ENCODE measurements at regions not wholly inside any gene's neighbourhood (a gene's known extent, or its start where the extent isn't known, plus 50 kb on each side); places are given as distances from the start of the nearest gene placed in this dataset.

- no peak overlapping the region for H3K56ac ChIP-seq (ENCODE audit: insufficient read length, low read depth, low read length)
- H3K23me2 ChIP-seq (ENCODE audit: insufficient read length, low read depth, low read length, poor library complexity, severe bottlenecking): no peaks in the 10 kb centered on the region
- H4K8ac ChIP-seq (replicated peaks; ENCODE audit: insufficient read length, low read depth, low read length): no peak overlapping the region
- H4K20me1 ChIP-seq (ENCODE audit: control insufficient read depth, insufficient read depth, insufficient read length): no peaks in the 10 kb centered on the region
- TF ChIP-seq, protein P1, sequence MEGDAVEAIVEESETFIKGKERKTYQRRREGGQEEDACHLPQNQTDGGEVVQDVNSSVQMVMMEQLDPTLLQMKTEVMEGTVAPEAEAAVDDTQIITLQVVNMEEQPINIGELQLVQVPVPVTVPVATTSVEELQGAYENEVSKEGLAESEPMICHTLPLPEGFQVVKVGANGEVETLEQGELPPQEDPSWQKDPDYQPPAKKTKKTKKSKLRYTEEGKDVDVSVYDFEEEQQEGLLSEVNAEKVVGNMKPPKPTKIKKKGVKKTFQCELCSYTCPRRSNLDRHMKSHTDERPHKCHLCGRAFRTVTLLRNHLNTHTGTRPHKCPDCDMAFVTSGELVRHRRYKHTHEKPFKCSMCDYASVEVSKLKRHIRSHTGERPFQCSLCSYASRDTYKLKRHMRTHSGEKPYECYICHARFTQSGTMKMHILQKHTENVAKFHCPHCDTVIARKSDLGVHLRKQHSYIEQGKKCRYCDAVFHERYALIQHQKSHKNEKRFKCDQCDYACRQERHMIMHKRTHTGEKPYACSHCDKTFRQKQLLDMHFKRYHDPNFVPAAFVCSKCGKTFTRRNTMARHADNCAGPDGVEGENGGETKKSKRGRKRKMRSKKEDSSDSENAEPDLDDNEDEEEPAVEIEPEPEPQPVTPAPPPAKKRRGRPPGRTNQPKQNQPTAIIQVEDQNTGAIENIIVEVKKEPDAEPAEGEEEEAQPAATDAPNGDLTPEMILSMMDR (conservative IDR thresholded peaks at IDR 0.05): no peak
- no peaks in the 10 kb centered on the region for H3K79me1 ChIP-seq (ENCODE audit: insufficient read depth, low read depth, low read length, poor library complexity, severe bottlenecking)
- no peak overlapping the region for H3K4me2 ChIP-seq (ENCODE audit: insufficient read depth, insufficient read length, low read length)
- no peak overlapping the region for H2AK5ac ChIP-seq (ENCODE audit: insufficient read length, low read length)
- H3K4me1 ChIP-seq (ENCODE audit: insufficient read depth, low read length): no peaks in the 10 kb centered on the region
- no CpG with 5 or more reads among the region's 2 CpGs for WGBS (ENCODE audit: extremely low coverage, insufficient read length, low lambda C conversion rate)
- no peak overlapping the region for H2BK15ac ChIP-seq (ENCODE audit: low read depth, low read length)
- H4K5ac ChIP-seq (ENCODE audit: insufficient read length, low read depth, low read length): no peak overlapping the region
- Mint-ChIP-seq H3K9me3 (peaks cover 0 to 41% of the 10 kb centered on the region in 2 experiments; a peak in 2 of 5 replicates), H3K4me1 (no peaks in the 10 kb centered on the region), H3K4me3 (no peak overlapping the region), H3K27ac (no peak overlapping the region), H3K27me3 (ENCODE audit: low read depth) (no peaks in the 10 kb centered on the region; the same call in 1 of the 2 replicates), H3K36me3 (ENCODE audit: insufficient read depth in 1 of 3, low read depth in 3 of 3) (no peaks in the 10 kb centered on the region)
- no peak overlapping the region for H3K4ac ChIP-seq (ENCODE audit: low read depth, low read length)
- H3K27me3 ChIP-seq (ENCODE audit: insufficient read depth, low read length): no peaks in the 10 kb centered on the region
- H4K91ac ChIP-seq (ENCODE audit: insufficient read length, low read depth, low read length): no peak overlapping the region
- no peak overlapping the region for H2AFZ ChIP-seq (ENCODE audit: low read length)
- no peaks in the 10 kb centered on the region for H3K79me2 ChIP-seq (ENCODE audit: insufficient read depth, low read length)
- H3K14ac ChIP-seq (ENCODE audit: insufficient read depth, low read length): no peak overlapping the region
- no peak overlapping the region for H2BK20ac ChIP-seq (ENCODE audit: low read depth, low read length, poor library complexity, severe bottlenecking)
- no peaks in the 10 kb centered on the region for H3K9me3 ChIP-seq (ENCODE audit: control insufficient read depth, low read depth, low read length)
- H3K27ac ChIP-seq (ENCODE audit: insufficient read length, low read depth, low read length): no peak overlapping the region
- H3K9ac ChIP-seq (ENCODE audit: extremely low read depth, insufficient read length, low read length): no peak overlapping the region
- no peak overlapping the region for H3K18ac ChIP-seq (ENCODE audit: insufficient read length, low read depth, low read length)
- H2BK5ac ChIP-seq (ENCODE audit: insufficient read length, low read length): no peak overlapping the region
- H2BK120ac ChIP-seq (ENCODE audit: low read depth, low read length, poor library complexity, severe bottlenecking): no peak overlapping the region
- no peak for DNase-seq
- H3K23ac ChIP-seq (ENCODE audit: insufficient read length, low read depth, low read length): no peak overlapping the region
- no peak overlapping the region for H3T11ph ChIP-seq (ENCODE audit: low read length)
- no peak overlapping the region for H2BK12ac ChIP-seq (ENCODE audit: insufficient read length, low read depth, low read length)
Observed at GRCh38 chrX:138886769-138887168, 175.3 kb upstream of the FGF13 start.
